ENCODE measurements at regions not wholly inside any gene's neighbourhood (a gene's known extent, or its start where the extent isn't known, plus 50 kb on each side); places are given as distances from the start of the nearest gene placed in this dataset.

DNA sequence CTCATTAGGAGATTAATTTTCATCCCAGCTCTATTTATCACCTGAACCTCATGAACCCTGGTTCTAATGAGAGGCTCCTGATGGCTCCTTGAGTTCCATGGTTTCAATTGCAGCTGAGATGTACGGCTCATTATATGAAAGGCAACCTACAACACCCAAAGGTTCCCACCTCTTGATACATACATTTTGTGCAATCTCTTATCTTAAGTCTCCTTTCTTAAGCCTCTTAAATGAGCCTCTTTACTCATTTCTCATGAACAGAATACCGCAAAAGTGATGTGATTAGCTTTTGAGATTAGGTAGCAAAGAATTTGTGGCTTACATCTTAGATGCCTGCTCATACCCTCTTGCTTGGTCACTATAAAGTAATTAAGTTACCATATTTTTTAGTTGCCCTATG, 1964.0 kb upstream of the CDH6 start:
- no peak for ATAC-seq
- Histone ChIP-seq H3K36me3 (replicated peaks in 1 of 2; ENCODE audit: insufficient read depth in 1 of 2, low read depth in 2 of 2) (no peaks in the 10 kb centered on the region), H3K27ac (no peak overlapping the region), H3K9me3 (no peaks in the 10 kb centered on the region), H3K27me3 (no peaks in the 10 kb centered on the region), H3K4me3 (no peak overlapping the region), H3K4me1 (no peaks in the 10 kb centered on the region)
- intact Hi-C loops (cut with DNase I) = no loop called here
- TF ChIP-seq, protein P1, sequence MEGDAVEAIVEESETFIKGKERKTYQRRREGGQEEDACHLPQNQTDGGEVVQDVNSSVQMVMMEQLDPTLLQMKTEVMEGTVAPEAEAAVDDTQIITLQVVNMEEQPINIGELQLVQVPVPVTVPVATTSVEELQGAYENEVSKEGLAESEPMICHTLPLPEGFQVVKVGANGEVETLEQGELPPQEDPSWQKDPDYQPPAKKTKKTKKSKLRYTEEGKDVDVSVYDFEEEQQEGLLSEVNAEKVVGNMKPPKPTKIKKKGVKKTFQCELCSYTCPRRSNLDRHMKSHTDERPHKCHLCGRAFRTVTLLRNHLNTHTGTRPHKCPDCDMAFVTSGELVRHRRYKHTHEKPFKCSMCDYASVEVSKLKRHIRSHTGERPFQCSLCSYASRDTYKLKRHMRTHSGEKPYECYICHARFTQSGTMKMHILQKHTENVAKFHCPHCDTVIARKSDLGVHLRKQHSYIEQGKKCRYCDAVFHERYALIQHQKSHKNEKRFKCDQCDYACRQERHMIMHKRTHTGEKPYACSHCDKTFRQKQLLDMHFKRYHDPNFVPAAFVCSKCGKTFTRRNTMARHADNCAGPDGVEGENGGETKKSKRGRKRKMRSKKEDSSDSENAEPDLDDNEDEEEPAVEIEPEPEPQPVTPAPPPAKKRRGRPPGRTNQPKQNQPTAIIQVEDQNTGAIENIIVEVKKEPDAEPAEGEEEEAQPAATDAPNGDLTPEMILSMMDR (IDR thresholded peaks at IDR 0.05) = no peak
- no peak for TF ChIP-seq POLR2A (IDR thresholded peaks at IDR 0.05)
- 64 to 73% methylated on average over 2 of the region's 2 CpGs for WGBS, 2 donors
- no peak for DNase-seq

DNA sequence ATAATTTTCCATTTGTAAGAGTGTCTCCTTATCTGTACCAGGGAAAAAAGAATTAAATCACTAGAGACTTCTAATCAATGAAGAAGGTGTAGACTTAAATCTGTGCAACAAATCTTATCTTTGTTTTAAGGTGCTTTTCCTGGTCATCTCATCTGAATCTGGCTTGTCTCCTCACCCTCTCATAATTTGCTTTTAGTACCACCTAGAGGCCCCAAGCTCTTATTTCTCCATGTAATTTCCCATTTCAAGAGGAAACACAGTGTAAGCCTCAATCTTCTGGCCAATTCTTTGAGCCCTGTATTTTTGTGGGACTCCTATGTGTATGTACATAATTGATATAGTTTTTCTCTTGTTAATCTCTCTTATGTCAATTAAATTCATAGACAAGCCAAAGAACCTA, 1975.3 kb upstream of the CDH6 start:
- Histone ChIP-seq H3K9me3 (no peaks in the 10 kb centered on the region), H3K4me3 (no peak overlapping the region), H3K4me1 (no peaks in the 10 kb centered on the region), H3K27ac (no peak overlapping the region), H3K27me3 (no peaks in the 10 kb centered on the region), H3K36me3 (replicated peaks in 1 of 2; ENCODE audit: insufficient read depth in 1 of 2, low read depth in 2 of 2) (no peaks in the 10 kb centered on the region)
- DNase-seq (no peak), ATAC-seq (no peak)
- TF ChIP-seq, protein P1 (IDR thresholded peaks at IDR 0.05) = peak in 1 of 7 experiments; percentile 13
- TF ChIP-seq POLR2A (IDR thresholded peaks at IDR 0.05) = no peak
- intact Hi-C loops (cut with DNase I) = no loop called here

DNA sequence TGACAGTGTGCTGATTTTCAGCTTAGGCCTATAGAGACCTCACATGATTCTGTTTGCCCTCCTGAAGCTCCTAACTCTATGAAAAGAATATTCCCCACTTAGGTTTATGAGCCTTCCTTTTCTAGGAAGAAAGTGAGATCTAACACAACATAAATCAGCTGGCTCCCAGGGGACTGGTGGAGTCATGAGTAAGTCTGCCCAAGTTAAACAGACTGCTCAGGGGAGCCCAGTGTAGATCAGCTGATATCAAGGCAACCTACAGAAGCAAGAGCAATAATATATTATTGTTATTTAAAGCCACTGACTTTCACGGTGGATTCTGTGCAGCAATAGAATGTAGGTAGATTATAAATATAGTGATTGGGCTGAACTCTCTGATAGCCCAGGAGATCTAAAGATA, 1978.6 kb upstream of the CDH6 start:
- intact Hi-C loops (cut with DNase I) = no loop called here

DNA sequence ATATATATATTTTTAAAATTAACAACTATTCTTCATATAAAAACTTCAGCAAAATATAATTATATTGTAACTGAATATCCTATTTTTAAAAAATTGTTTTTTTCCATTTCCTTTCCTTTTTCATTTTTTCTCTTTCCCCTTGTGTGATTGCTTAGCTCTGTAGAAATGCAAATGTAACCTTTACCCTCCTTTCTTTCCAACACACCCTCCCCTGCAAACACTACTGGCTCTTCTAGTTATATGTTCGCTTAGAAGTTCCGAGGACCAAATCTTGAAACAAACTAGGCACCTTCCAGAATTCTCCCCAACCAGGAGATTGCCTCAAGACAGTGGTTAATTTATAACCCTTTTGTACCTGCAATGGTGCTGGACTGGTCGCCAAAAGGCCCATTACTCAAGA, 1980.0 kb upstream of the CDH6 start:
- 36 to 48% methylated on average over 3 of the region's 3 CpGs for WGBS, 2 donors
- no peak for DNase-seq
- Histone ChIP-seq H3K4me3 (no peak overlapping the region), H3K27me3 (no peaks in the 10 kb centered on the region), H3K36me3 (replicated peaks in 1 of 2; ENCODE audit: insufficient read depth in 1 of 2, low read depth in 2 of 2) (no peaks in the 10 kb centered on the region), H3K4me1 (no peaks in the 10 kb centered on the region), H3K27ac (no peak overlapping the region), H3K9me3 (no peaks in the 10 kb centered on the region)
- intact Hi-C loops (cut with DNase I) = no loop called here
- no peak for ATAC-seq
- TF ChIP-seq, protein P1 (IDR thresholded peaks at IDR 0.05) = no peak
- no peak for TF ChIP-seq POLR2A (IDR thresholded peaks at IDR 0.05)

More for the DNA sequence above, 1978.6 kb upstream of the CDH6 start:
- no peaks in the 10 kb centered on the region for H3K9me3 ChIP-seq
- no peak overlapping the region for H3K4me3 ChIP-seq
- 80 to 83% methylated on average over 1 of the region's 1 CpG for WGBS, 2 donors
- H3K27ac ChIP-seq = no peak overlapping the region
- no peaks in the 10 kb centered on the region for H3K27me3 ChIP-seq
- TF ChIP-seq, protein P1 (IDR thresholded peaks at IDR 0.05) = no peak
- no peak for TF ChIP-seq POLR2A (IDR thresholded peaks at IDR 0.05)
- ATAC-seq = no peak
- no peaks in the 10 kb centered on the region for H3K36me3 ChIP-seq (replicated peaks in 1 of 2; ENCODE audit: insufficient read depth in 1 of 2, low read depth in 2 of 2)
- H3K4me1 ChIP-seq = no peaks in the 10 kb centered on the region
- no peak for DNase-seq

DNA sequence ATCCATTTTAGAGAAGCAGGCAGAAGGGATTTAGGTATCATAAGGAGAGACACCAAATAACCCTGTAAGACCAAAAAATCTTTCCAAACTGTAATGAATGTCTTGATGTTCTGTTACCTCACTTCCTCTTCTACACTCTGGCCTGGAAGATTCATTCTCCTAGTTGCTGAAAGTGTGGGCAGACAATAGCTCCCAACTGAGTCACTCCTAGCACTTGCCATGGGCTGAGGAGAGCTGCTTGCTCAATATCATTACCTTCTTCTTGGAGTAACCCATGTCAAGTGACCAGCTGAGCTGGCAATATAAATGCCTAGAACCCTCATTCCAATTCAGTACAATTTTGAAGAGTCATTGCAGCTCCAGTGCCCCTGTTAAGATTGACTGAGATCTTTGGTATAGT, 1985.5 kb upstream of the CDH6 start:
- TF ChIP-seq POLR2A (IDR thresholded peaks at IDR 0.05) = no peak
- TF ChIP-seq, protein P1 (IDR thresholded peaks at IDR 0.05) = no peak
- ATAC-seq (no peak), DNase-seq (no peak)
- no peaks in the 10 kb centered on the region for H3K9me3 ChIP-seq
- H3K4me1 ChIP-seq = no peaks in the 10 kb centered on the region
- H3K27me3 ChIP-seq = no peaks in the 10 kb centered on the region
- intact Hi-C loops (cut with DNase I) = no loop called here
- no peaks in the 10 kb centered on the region for H3K36me3 ChIP-seq (replicated peaks in 1 of 2; ENCODE audit: insufficient read depth in 1 of 2, low read depth in 2 of 2)
- H3K27ac ChIP-seq = no peak overlapping the region
- no peak overlapping the region for H3K4me3 ChIP-seq

Data from body of pancreas (tissue), 4 donors.